Parathyroid adenoma (tissue), 2 donors: ENCODE measurements at regions not wholly inside any gene's neighbourhood (a gene's known extent, or its start where the extent isn't known, plus 50 kb on each side); places are given as distances from the start of the nearest gene placed in this dataset.
A peak's percentile ranks its signal among the peaks of the same experiment; 100 is the strongest.

Source experiments
- H2AFZ ChIP-seq: fragments of 300-600 bp; sonication (generic); one replicate; pipeline ENCODE4 v1.7.0; 2017; ENCODE audit warnings: antibody characterized with exemption, mild to moderate bottlenecking
- H3K27ac ChIP-seq: fragments of 300-600 bp; sonication (generic); one replicate; pipeline ENCODE4 v1.7.0; 2017
- H3K27me3 ChIP-seq: fragments of 300-600 bp; sonication (generic); one replicate; pipeline ENCODE4 v1.7.0; 2017; ENCODE audit warnings: low read length; ENCODE audit not compliant: control insufficient read depth, insufficient read depth
- H3K36me3 ChIP-seq: fragments of 300-600 bp; sonication (generic); one replicate; pipeline ENCODE4 v1.7.0; 2017; ENCODE audit warnings: low read length; ENCODE audit not compliant: control insufficient read depth, insufficient read depth
- H3K4me1 ChIP-seq: fragments of 300-600 bp; sonication (generic); one replicate; pipeline ENCODE4 v1.7.0; 2017; ENCODE audit warnings: control low read depth
- H3K4me2 ChIP-seq: fragments of 300-600 bp; sonication (generic); one replicate; pipeline ENCODE4 v1.7.0; 2017; ENCODE audit warnings: low read length
- H3K4me3 ChIP-seq: fragments of 300-600 bp; sonication (generic); one replicate; pipeline ENCODE4 v1.7.0; 2017; ENCODE audit warnings: low read depth, low read length
- H3K79me2 ChIP-seq: fragments of 300-600 bp; sonication (generic); one replicate; pipeline ENCODE4 v1.7.0; 2017; ENCODE audit warnings: control low read depth
- H3K9ac ChIP-seq: fragments of 300-600 bp; sonication (generic); one replicate; pipeline ENCODE4 v1.7.0; 2017; ENCODE audit warnings: mild to moderate bottlenecking
- H3K9me3 ChIP-seq: fragments of 300-600 bp; sonication (generic); one replicate; pipeline ENCODE4 v1.7.0; 2017; ENCODE audit warnings: low read length; ENCODE audit not compliant: control insufficient read depth
- CTCF ChIP-seq: fragments of 300-600 bp; sonication (generic); IDR thresholded peaks from one replicate; pipeline ENCODE4 v1.7.0; 2017; ENCODE audit warnings: antibody characterized with exemption, mild to moderate bottlenecking
- donor health status: primary hyperparathyroidism.

- no peak overlapping the region for H3K9ac ChIP-seq
- no peaks in the 10 kb centered on the region for H3K4me1 ChIP-seq
- no peak overlapping the region for H3K4me3 ChIP-seq
- H2AFZ ChIP-seq = no peak overlapping the region
- no peaks in the 10 kb centered on the region for H3K9me3 ChIP-seq
- no peaks in the 10 kb centered on the region for H3K79me2 ChIP-seq
- TF ChIP-seq CTCF = no peak
- no peak overlapping the region for H3K27ac ChIP-seq
- no peaks in the 10 kb centered on the region for H3K36me3 ChIP-seq
- H3K27me3 ChIP-seq = no peaks in the 10 kb centered on the region
- no peak overlapping the region for H3K4me2 ChIP-seq
These were observed 395.2 kb downstream of the BCL11A start for GRCh38 chr2:60158262-60158661.

GRCh38 chr2:60157283-60157682, 396.2 kb downstream of the BCL11A start:
- no peak overlapping the region for H3K9ac ChIP-seq
- no peak overlapping the region for H2AFZ ChIP-seq
- H3K79me2 ChIP-seq = no peaks in the 10 kb centered on the region
- H3K27me3 ChIP-seq = no peaks in the 10 kb centered on the region
- TF ChIP-seq CTCF = no peak
- H3K4me1 ChIP-seq = no peaks in the 10 kb centered on the region
- no peak overlapping the region for H3K4me3 ChIP-seq
- H3K4me2 ChIP-seq = no peak overlapping the region
- H3K27ac ChIP-seq = no peak overlapping the region
- H3K9me3 ChIP-seq = no peaks in the 10 kb centered on the region
- no peaks in the 10 kb centered on the region for H3K36me3 ChIP-seq

- H2AFZ ChIP-seq = no peak overlapping the region
- H3K4me1 ChIP-seq = no peaks in the 10 kb centered on the region
- H3K36me3 ChIP-seq = no peaks in the 10 kb centered on the region
- H3K4me3 ChIP-seq = no peak overlapping the region
- no peak overlapping the region for H3K27ac ChIP-seq
- no peak for TF ChIP-seq CTCF
- no peak overlapping the region for H3K4me2 ChIP-seq
- H3K9ac ChIP-seq = no peak overlapping the region
- no peaks in the 10 kb centered on the region for H3K79me2 ChIP-seq
- no peaks in the 10 kb centered on the region for H3K9me3 ChIP-seq
- no peaks in the 10 kb centered on the region for H3K27me3 ChIP-seq
These were observed 399.3 kb downstream of the BCL11A start for GRCh38 chr2:60154142-60154541.

- no peaks in the 10 kb centered on the region for H3K9me3 ChIP-seq
- no peak overlapping the region for H3K9ac ChIP-seq
- H3K36me3 ChIP-seq = no peaks in the 10 kb centered on the region
- TF ChIP-seq CTCF = peak; percentile 39
- no peaks in the 10 kb centered on the region for H3K27me3 ChIP-seq
- H3K4me3 ChIP-seq = no peak overlapping the region
- no peaks in the 10 kb centered on the region for H3K4me1 ChIP-seq
- no peak overlapping the region for H2AFZ ChIP-seq
- H3K79me2 ChIP-seq = no peaks in the 10 kb centered on the region
- no peak overlapping the region for H3K4me2 ChIP-seq
- H3K27ac ChIP-seq = no peak overlapping the region
These were observed 401.1 kb downstream of the BCL11A start for GRCh38 chr2:60152226-60152833.

GRCh38 chr2:60149176-60149575, 404.3 kb downstream of the BCL11A start:
- no peak overlapping the region for H3K4me3 ChIP-seq
- no peak overlapping the region for H2AFZ ChIP-seq
- no peaks in the 10 kb centered on the region for H3K27me3 ChIP-seq
- no peaks in the 10 kb centered on the region for H3K4me1 ChIP-seq
- no peaks in the 10 kb centered on the region for H3K36me3 ChIP-seq
- H3K9me3 ChIP-seq = no peaks in the 10 kb centered on the region
- no peak overlapping the region for H3K4me2 ChIP-seq
- no peaks in the 10 kb centered on the region for H3K79me2 ChIP-seq
- H3K27ac ChIP-seq = no peak overlapping the region
- H3K9ac ChIP-seq = no peak overlapping the region
- no peak for TF ChIP-seq CTCF
